Activated T-helper 9 cell treated with anti-CD3 and anti-CD28 coated beads, Interleukin-2, amount 50 U/mL, for 16 hours (primary cell): ENCODE measurements at regions not wholly inside any gene's neighbourhood (a gene's known extent, or its start where the extent isn't known, plus 50 kb on each side); places are given as distances from the start of the nearest gene placed in this dataset.

Experiments used
- DNase-seq: peaks from one replicate; pipeline ENCODE4 v3.0.0-alpha.2; 2020; ENCODE audit warnings: low read depth

DNA sequence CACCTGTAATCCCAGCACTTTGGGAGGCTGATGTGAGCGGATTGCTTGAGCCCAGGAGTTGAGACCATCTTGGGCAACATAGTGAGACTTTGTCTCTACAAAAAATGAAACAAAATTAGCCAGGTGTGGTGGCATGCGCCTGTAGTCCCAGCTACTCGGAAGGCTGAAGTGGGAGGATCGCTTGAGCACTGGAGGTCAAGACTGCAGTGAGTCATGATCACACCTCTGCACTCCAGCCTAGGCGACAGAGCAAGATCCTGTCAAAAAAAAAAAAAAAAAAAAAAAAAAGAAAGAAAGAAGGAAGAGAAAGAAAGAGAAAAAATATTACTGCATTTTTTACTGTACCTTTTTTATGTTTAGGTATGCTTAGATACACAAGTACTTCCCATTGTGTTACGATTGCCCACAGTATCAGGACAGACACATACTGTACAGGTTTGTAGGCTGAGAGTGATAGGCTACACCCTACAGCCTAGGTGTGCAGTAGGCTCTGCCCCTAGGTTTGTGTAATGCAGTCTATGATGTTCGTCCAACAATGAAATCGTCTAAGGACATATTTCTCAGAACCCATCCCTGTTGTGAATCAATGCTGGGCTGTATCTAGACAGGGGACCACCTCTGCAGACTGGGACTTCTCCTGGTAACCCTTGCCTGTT lies 160.4 kb upstream of the PWP1 start:
- no peak for DNase-seq

DNA sequence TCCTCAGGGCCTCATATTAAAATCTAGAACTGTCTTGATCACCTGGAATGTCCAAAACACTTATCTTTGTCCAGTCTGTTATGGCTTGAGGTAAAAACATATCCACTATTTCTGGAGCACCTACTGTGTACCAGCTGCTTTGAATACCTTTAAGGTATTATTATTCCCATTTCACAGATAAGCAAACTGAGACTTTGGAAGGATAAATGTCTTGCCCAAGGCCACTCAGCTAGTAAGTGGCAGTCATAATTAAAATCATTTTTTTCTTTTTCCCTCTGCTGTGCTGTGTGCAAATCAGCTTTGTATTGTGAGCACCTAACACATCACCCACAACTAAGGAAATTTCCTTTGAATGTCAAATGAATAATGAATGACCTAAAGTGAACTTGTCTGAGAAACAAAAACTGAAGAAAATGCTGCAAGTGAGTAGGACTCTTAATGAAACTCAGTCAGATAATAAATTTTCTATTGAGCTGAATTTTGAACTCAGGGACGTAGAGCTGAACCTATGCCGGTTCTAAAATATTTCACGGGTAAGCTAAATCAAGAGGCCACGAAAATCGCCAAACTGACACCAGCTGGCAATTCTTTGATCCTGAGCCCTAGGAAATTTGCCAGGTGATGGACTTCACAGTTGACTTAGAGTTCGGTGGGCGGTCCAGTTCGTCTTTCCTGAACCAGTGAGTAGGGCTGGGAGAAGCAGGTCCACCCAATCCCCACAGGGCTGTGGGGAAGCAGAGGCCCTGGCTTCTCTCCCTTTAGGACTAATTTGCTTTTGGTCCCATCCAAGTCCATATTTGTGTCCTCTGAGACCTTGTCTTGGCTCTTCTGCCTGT lies 159.7 kb upstream of the PWP1 start:
- no peak for DNase-seq

DNA sequence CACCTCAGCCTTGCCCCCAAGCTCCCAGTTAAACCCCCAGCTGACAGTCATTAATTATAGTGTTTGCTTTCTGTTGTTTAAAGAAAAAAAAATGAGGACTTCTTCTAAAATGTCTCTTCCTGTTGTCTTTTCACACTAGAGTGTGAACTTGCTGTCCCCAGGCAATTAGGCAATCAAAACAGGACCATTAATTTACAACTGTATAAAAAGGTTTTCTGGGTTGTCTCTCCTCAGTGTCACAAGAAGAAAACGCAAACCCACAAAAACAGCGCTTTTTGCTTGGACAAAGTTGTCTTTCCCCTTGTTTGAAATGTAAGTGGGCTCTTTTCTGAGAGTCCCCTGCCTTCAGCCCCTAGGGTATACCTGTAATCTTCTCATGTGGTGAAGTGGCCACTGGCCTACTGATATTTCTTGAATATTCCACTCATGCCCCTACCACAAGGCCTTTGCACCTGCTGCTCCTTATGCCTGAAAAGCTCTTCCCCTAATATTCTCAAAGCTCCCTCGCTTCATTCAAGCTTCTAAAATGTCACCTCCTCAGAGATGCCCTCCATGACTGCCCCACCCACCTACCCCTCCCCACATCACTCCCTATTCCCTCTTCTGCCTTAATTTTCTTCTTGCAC lies 158.9 kb upstream of the PWP1 start:
- DNase-seq = no peak

DNA sequence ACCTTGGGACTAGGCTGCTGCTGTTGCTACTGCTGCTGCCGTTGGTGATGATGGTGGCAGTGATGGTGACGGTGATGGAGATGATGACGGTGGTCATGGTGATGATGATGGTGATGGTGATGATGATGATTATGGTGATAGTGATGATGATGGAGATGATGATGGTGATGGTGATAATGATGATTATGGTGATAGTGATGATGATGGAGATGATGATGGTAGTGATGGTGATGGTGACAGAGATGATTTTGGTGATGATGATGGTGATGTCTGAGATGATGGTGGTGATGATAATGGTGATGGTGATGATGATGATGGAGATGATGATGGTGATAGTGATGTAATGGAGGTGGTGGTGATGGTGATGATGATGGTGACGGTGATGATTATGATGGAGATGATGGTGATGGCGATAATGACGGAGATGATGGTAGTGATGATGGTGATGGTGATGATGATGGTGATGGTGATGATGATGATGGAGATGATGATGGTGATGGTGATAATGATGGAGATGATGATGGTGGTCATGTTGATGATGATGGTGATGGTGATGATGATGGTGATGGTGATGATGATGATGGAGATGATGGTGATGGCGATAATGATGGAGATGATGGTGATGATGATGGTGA lies 156.8 kb upstream of the PWP1 start:
- DNase-seq = no peak

DNA sequence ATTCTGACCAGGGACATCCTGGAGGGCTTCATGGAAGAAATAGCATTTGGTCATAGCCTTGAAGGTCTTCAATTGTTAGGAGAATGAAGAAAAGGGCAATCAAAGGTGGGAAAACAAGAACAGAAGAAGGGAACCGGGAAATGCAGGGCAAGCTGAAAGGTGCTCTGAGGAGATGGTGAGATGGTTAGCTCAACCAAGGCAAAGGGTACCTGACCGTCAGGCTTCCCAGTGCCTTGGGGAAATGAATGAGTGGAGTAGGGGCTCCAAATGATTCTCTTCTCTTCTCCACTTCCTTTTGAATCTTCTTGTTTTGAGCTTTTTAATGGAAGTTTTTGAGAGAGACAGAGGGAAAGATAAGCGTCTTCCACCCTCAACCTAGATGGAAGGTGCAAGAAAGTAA lies 155.6 kb upstream of the PWP1 start:
- DNase-seq = no peak

DNA sequence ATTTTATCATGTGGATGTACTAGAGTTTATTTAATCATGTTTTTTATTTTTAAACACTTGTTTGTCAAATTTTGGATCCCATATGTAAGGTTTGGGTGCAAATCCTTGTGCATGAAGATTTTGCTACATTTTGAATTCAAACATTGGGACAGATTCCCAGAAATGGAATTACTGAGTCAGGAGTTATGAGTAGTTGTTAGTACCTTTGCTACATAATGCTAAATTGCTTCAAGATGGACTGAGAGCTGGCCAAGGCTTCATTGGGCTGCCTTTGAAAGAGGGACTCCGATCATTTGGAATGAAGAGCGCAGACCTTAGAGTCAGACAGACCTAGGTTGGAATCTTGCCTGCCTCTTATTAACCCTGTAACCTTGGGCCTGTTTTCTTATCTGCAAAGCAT lies 154.9 kb upstream of the PWP1 start:
- no peak for DNase-seq

DNA sequence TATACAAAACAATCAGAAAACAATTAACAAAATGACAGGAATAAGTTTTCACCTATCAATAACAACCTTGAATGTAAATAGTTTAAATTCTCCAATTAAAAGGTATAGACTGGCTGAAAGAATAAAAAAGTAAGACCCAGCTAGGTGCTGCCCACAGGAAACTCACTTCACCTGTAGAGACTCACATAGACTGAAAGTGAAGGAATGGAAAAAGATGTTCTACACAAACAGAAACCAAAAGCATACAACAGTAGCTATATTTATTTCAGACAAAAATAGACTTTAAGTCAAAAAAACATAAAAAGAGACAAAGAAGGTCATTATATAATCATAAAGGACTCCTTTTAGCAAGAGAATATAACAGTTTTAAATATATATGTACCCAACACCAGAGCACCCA lies 152.4 kb upstream of the PWP1 start:
- no peak for DNase-seq

DNA sequence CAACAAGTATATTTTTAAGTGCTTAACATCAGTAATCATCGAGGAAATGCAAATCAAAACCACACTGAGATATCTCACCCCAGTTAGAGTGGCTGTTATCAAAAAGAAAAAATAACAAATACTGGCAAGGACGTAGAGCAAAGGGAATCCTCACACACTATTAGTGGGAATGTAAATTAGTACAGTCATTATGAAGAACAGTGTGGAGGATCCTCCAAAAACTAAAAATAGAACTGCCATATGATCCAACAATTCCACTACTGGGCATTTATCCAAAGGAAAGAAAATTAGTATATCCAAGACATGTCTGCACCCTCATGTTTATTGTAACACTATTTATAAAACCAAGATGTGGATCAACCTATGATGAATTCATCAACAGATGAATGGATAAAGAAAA lies 149.0 kb upstream of the PWP1 start:
- no peak for DNase-seq

DNA sequence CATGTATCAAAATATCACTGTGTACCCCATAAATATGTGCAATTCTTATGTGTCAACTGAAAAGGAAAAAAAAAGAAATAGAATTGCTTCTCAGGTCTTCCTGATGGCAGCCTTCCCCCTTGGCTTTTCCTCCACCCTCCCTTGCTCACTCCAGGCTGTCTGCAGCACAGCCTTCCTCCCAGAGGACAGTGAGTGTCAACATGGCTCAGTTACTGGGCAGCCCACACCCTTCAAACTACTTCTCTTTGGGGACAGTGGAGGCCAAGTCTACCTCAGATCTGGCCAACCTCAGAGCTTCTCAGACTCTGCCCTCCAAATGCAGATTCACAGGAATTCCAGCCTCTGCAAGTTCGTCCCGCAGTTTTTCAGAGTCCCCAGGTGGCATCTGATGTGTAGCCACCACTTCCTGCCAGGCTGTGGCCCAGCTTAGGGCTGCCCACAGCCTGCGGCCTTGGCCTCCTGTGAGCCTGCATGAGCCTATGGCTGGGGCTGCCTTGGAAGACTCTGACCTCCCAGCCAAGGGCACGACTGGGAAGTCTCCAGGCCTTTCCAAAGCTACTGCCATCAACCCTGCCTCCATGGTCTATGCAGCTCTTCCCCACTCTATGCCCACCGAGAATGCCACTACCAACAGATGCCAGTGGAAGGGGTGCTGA lies 148.0 kb upstream of the PWP1 start:
- no peak for DNase-seq

DNA sequence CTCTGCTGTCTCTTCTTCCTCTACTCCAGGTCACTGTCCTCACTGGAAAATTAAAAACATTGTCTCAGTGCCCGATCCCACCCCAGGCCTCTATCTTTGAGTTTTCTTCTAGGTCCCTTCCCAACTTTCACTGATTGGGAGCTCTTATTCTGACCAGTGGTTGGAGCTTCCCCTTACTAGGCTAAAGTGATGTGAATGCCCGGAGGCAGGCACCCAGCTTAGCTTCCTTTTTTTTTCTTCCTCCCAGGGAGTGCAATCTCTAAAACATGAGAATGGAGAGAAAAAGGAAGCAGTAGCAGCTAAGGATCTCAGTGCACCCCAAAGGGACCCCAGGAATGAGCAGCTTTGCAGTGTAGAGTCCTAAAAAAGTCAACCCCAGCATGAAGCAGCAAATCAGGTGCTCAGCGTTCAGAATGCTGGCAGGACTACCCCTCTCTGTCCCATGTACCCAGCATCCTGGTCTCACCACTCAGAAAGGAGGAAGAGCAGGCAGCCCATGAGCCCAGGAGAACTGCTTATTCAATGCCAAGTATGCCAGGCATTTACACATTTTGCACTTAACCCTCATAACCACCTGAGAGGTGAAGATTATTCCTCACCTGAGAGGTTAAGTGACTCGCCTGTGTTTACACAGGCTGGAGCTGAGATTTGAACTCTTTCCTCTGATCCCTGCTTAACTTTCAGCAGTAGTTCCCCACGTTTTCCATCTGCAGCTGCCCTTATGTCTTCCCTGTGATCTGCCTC lies 146.2 kb upstream of the PWP1 start:
- no peak for DNase-seq

DNA sequence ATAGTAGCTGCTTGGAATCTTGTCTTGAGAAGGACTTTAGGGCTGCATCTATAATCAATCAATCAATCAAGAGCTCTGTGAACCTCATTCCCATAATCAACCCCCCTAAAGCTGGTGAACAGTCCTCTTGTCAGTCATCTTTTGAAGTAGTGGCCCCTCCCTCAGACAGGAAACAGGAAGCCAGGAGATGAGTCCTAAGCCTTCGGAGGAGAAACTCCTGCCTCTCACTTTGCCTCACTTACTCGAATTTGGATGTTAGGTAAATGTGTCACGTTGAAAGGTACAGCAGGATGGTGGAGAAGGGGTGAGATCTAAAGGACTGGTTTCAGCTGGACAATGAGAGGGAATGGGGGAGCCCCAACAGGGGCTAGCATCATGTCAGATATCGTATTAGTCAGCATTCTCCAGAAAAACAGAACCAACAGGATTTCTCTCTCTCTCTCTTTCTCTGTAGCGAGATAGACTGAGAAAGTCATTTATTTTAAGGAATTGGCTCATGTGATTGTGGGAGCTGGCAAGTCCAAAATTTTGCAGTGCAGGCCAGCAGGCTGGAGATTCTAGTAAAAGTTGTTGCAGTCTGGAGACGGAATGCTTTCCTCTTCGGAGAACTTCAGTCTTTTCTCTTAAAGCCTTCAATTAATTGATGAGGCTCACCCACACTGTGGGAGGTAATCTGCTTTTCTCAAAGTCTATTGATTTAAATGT lies 144.4 kb upstream of the PWP1 start:
- DNase-seq = no peak

DNA sequence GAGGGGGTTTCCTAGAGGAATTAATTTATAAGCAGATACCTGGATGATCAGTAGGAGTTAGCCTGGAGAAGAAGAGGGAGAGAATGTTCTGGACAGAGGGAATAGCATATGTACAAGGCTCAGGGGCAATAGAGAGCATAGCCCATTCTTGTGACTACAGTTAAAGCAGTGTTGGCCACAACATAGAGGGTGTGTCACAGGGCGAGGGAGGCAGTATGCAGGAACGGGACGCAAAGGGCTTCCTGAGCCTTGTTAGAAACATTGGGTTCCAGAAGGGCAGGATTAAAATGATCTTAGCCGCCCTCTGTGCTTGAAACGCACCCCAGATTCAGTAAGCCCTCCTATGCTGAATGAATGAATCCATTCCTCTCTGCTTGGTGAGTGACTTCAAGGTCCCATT lies 142.2 kb upstream of the PWP1 start:
- DNase-seq = no peak

DNA sequence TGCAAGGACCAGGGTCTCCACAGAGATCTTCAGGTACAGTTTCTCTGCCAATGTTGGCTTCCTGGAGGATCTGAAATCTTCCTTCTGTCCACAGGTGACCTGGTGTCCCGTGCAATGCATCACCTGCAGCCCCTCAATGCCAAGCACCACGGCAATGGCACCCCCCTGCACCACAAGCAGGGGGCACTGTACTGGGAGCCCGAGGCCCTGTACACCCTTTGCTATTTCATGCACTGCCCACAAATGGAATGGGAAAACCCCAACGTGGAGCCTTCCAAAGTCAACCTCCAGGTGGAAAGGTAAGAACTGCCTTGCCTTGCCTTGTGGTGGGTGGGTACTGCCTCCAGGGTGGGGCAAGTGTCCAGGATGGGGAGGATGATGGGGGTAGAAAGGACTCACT lies 141.8 kb upstream of the PWP1 start:
- no peak for DNase-seq

DNA sequence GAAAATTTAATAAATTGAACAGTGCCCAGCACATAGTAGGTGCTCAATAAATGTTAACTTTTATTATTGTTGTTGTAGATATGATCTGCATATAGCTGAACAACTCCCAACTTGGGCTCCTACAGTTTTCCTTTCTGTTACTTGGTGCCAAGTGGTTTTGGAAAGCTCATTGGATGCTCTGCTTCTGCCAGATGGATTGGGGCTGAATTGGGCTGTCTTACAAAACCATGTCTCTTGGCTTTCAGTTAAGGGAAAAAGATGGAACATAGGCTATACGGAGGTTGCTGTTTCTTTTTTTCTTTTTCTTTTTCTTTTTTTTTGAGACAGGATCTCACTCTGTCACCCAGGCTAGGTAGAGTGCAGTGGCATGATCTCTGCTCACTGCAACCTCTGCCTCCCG lies 140.7 kb upstream of the PWP1 start:
- no peak for DNase-seq

DNA sequence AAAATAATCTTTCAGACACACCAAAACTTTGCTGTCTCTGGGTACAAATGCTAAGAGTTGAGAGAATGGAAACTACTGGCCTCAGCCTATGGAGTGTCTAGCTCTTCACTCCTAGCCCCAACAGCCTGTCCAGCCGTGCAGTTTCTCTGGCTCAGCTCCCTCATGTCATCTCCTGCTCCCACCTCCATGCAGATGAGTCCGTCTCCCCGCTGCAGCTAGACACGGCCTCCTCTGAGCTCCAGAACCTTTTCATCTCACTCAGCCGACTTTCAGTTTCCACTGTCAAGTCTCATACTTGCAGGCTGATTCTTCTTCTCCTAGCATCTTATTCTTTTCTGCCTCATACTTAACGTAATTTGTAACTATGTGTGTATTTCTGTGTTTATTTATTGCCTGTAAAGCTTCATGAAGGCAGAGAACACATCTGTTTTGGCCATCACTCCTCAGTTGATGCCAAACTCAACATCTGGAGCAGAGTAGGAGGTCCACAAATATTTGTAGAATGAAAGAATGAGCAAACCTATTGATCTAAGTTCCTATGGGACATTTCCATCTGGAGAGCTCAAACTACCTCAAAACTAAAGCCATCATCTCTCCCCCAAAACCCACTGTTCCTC lies 139.8 kb upstream of the PWP1 start:
- no peak for DNase-seq

DNA sequence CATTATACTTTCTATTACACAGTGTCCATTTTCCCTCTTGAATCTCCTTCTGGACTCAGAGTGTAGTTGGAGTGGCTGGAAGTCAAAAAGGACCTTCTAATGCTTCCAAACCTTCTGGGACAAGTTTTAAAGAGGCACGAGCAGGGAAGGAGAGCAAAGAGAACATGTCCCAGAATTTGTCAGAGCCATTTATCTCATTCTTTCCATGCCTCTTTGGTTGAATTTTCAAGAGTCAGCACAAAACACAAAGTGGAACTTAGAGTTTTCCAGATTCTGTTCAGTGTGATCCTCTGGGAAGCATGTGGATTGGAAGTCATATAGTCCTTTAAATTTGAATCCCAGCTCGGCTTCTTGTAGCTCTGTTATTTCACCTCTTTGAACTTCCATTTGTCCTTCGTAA lies 138.2 kb upstream of the PWP1 start:
- no peak for DNase-seq

DNA sequence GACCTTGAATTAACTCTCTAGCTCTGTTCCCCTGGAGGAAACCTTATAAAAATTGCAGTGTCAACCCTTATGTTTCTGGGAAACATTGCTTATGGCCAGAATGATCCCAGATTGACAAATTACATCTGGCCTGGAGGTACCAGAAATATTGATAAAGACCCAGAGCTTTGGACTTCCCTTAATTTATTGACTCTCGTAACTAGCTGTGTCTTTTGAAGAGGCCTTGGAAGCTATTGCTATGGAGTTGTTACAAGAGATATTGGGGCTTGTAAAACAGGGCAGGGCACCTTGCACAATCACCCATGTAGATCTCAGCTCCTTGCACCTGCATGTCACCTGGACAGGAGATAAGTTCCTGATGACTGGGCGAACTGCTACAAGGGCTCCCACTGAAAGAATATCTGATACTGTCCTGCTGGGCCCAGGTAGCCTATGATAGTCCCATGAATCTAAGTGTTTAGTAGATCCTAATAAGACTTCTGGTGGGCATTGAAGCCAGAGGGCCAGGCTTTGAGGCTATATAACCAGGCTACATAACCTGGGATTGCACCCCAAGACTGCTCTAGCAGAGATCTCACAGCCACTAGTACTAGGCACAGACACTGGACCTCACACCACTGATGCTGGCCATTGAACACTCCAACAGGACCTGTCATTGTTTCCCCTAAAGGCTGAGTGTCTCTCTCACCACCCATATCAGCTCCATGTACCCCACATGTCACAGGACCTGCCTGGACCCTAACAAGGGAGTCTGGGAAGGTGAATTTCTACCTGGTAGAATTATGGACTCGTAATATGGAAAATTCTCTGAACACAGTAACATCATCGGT lies 135.7 kb upstream of the PWP1 start:
- DNase-seq = no peak

DNA sequence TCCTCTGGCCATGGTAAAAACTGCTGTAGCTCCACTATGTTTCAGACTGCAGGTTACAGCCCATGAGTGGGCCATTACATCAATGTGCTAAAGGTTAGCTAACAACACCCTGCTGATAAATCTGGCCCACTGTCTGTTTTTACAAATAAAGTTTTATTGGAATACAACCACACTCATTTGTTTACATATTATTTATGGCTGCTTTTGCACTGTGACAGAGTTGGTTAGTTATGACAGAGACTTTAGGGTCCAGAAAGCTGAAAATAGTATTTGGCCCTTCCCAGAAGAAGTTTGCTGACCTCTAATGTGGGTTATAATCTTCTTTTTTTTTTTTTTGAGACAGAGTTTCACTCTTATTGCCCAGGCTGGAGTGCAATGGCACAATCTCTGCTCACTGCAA lies 134.2 kb upstream of the PWP1 start:
- DNase-seq = no peak

DNA sequence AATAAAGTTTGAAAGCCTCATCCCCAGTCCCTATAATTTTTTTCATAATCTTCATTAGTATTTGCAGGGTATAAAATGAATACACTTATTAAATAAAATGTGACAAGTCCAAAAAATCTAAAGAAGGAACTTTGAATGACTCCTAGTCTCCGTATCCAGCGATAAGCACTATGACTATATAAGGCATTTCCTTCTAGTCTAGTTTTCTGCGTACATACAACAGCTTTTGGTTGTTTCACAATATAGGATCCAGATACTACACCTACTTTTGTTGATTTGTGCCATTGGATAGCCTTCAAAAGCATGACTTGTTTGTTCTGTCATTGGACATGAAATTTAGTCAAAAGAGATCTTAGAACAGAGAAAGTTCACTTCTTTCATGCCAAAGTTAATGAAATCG lies 133.3 kb upstream of the PWP1 start:
- no peak for DNase-seq
